ENCODE measurements at regions not wholly inside any gene's neighbourhood (a gene's known extent, or its start where the extent isn't known, plus 50 kb on each side); places are given as distances from the start of the nearest gene placed in this dataset.
"Not testable (repeated sequence)": the region's sequence is repeated elsewhere in the genome, so short reads cannot be mapped to it uniquely, and the experiment has no call there.

GRCh38 chr4:60575336-60575735 is 624.8 kb upstream of the ADGRL3 start:
- no peak for DNase-seq

- DNase-seq = no peak
Measured at GRCh38 chr4:60579335-60579734, 620.8 kb upstream of the ADGRL3 start.

- DNase-seq = no peak
Measured at GRCh38 chr4:60581919-60582536, 618.1 kb upstream of the ADGRL3 start.

GRCh38 chr4:60588556-60588955 is 611.6 kb upstream of the ADGRL3 start:
- DNase-seq = no peak

- DNase-seq = no peak
Measured at GRCh38 chr4:60589425-60589824, 610.7 kb upstream of the ADGRL3 start.

GRCh38 chr4:60590116-60590515 is 610.0 kb upstream of the ADGRL3 start:
- DNase-seq = no peak

GRCh38 chr4:60605646-60606354 is 594.3 kb upstream of the ADGRL3 start:
- DNase-seq = no peak

GRCh38 chr4:60611762-60612496 is 588.2 kb upstream of the ADGRL3 start:
- DNase-seq = no peak

GRCh38 chr4:60617731-60618130 is 582.4 kb upstream of the ADGRL3 start:
- no peak for DNase-seq

GRCh38 chr4:60619531-60620305 is 580.4 kb upstream of the ADGRL3 start:
- no peak for DNase-seq

GRCh38 chr4:60637976-60638375 is 562.1 kb upstream of the ADGRL3 start:
- DNase-seq = no peak

- DNase-seq = no peak
Measured at GRCh38 chr4:60648774-60649173, 551.4 kb upstream of the ADGRL3 start.

GRCh38 chr4:60652933-60653332 is 547.2 kb upstream of the ADGRL3 start:
- no peak for DNase-seq

- no peak for DNase-seq
Measured at GRCh38 chr4:60655356-60655755, 544.8 kb upstream of the ADGRL3 start.

- DNase-seq = no peak
Measured at GRCh38 chr4:60656171-60656570, 544.0 kb upstream of the ADGRL3 start.

- no peak for DNase-seq
Measured at GRCh38 chr4:60657041-60657440, 543.1 kb upstream of the ADGRL3 start.

- DNase-seq = no peak
Measured at GRCh38 chr4:60657807-60658206, 542.3 kb upstream of the ADGRL3 start.

- no peak for DNase-seq
Measured at GRCh38 chr4:60663769-60664168, 536.4 kb upstream of the ADGRL3 start.

GRCh38 chr4:60682901-60683300 is 517.2 kb upstream of the ADGRL3 start:
- DNase-seq = no peak

- DNase-seq = no peak
Measured at GRCh38 chr4:60683357-60683756, 516.8 kb upstream of the ADGRL3 start.

- no peak for DNase-seq
Measured at GRCh38 chr4:60683973-60684372, 516.2 kb upstream of the ADGRL3 start.

- not testable (repeated sequence) for DNase-seq
Measured at GRCh38 chr4:60696062-60696461, 504.1 kb upstream of the ADGRL3 start.

- no peak for DNase-seq
Measured at GRCh38 chr4:60709061-60709460, 491.1 kb upstream of the ADGRL3 start.

Measured in NCI-H1092 treated with DMSO at 0.1 percent for 48 hours (cell line).